Stimulated activated naive CD8-positive, alpha-beta T cell treated with anti-CD3 and anti-CD28 coated beads, Interleukin-15, amount 100 ng/mL, for 72 hours (primary cell): ENCODE measurements at regions not wholly inside any gene's neighbourhood (a gene's known extent, or its start where the extent isn't known, plus 50 kb on each side); places are given as distances from the start of the nearest gene placed in this dataset.

ENCODE experiments used
- ATAC-seq: fragments of 150-1000 bp; cut with Tn5 transposase; 2 replicates; pipeline ENCODE4 v1.10.0; 2021; ENCODE audit warnings: mild to moderate bottlenecking, moderate library complexity
- DNase-seq, 2 donors: peaks; one replicate each; pipeline ENCODE4 v3.0.0; 2021 to 2022
- H3K27ac Mint-ChIP-seq, 2 donors: one replicate each; pipeline ENCODE4 v1.8.0; 2022; ENCODE audit warnings: mild to moderate bottlenecking in 2 of 2, mixed read lengths in 2 of 2, moderate library complexity in 2 of 2
- H3K27me3 Mint-ChIP-seq: one replicate; pipeline ENCODE4 v1.8.0; 2022; ENCODE audit warnings: mixed read lengths
- H3K4me1 Mint-ChIP-seq: one replicate; pipeline ENCODE4 v1.8.0; 2022; ENCODE audit warnings: mild to moderate bottlenecking, mixed read lengths
- H3K4me3 Mint-ChIP-seq, 2 donors: one replicate each; pipeline ENCODE4 v1.8.0; 2022; ENCODE audit warnings: mild to moderate bottlenecking in 2 of 2, mixed read lengths in 2 of 2, moderate library complexity in 1 of 2
- H3K9me3 Mint-ChIP-seq, 2 donors: one replicate each; pipeline ENCODE4 v1.8.0; 2022; ENCODE audit warnings: mixed read lengths in 2 of 2

GRCh38 chr7:9782275-9782674 is 1191.4 kb upstream of the PHF14 start:
- ATAC-seq, result no peak
- no peak overlapping the region for H3K4me3 Mint-ChIP-seq
- H3K27me3 Mint-ChIP-seq, result no peaks in the 10 kb centered on the region
- peaks cover 8 to 10% of the 10 kb centered on the region in 2 donors for H3K9me3 Mint-ChIP-seq
- no peak overlapping the region for H3K27ac Mint-ChIP-seq
- DNase-seq, result no peak
- H3K4me1 Mint-ChIP-seq, result no peaks in the 10 kb centered on the region

- Mint-ChIP-seq H3K9me3 (peaks cover 16% of the 10 kb centered on the region in 2 donors), H3K27ac (no peak overlapping the region), H3K4me3 (no peak overlapping the region), H3K4me1 (no peaks in the 10 kb centered on the region), H3K27me3 (no peaks in the 10 kb centered on the region)
- DNase-seq (no peak), ATAC-seq (no peak)
Observed at GRCh38 chr7:9785211-9785610, 1188.5 kb upstream of the PHF14 start.

GRCh38 chr7:9796241-9796640 is 1177.4 kb upstream of the PHF14 start:
- H3K9me3 Mint-ChIP-seq, result no peaks in the 10 kb centered on the region
- H3K4me3 Mint-ChIP-seq, result no peak overlapping the region
- no peaks in the 10 kb centered on the region for H3K4me1 Mint-ChIP-seq
- no peaks in the 10 kb centered on the region for H3K27me3 Mint-ChIP-seq
- DNase-seq (no peak), ATAC-seq (no peak)
- H3K27ac Mint-ChIP-seq, result no peak overlapping the region

- ATAC-seq (peak; percentile 15), DNase-seq (no peak)
- Mint-ChIP-seq H3K9me3 (peaks cover 14 to 15% of the 10 kb centered on the region in 2 donors), H3K4me3 (no peak overlapping the region), H3K4me1 (no peaks in the 10 kb centered on the region), H3K27ac (no peak overlapping the region), H3K27me3 (no peaks in the 10 kb centered on the region)
Observed at GRCh38 chr7:9822458-9823290, 1151.0 kb upstream of the PHF14 start.

GRCh38 chr7:9835199-9835598 is 1138.5 kb upstream of the PHF14 start:
- Mint-ChIP-seq H3K9me3 (peaks cover 0 to 7% of the 10 kb centered on the region in 2 donors), H3K4me1 (no peaks in the 10 kb centered on the region), H3K27me3 (no peaks in the 10 kb centered on the region), H3K27ac (no peak overlapping the region), H3K4me3 (no peak overlapping the region)
- DNase-seq (no peak), ATAC-seq (no peak)

- no peaks in the 10 kb centered on the region for H3K4me1 Mint-ChIP-seq
- no peak overlapping the region for H3K27ac Mint-ChIP-seq
Observed at GRCh38 chr7:9836671-9837070, 1137.0 kb upstream of the PHF14 start.

GRCh38 chr7:9842301-9842700 is 1131.4 kb upstream of the PHF14 start:
- H3K27ac Mint-ChIP-seq, result no peak overlapping the region
- H3K27me3 Mint-ChIP-seq, result no peaks in the 10 kb centered on the region

More at GRCh38 chr7:9836671-9837070, 1137.0 kb upstream of the PHF14 start:
- Mint-ChIP-seq H3K27me3 (no peaks in the 10 kb centered on the region), H3K4me3 (no peak overlapping the region), H3K9me3 (peaks cover 0 to 7% of the 10 kb centered on the region in 2 donors)
- ATAC-seq, result no peak
- no peak for DNase-seq

GRCh38 chr7:9846902-9847301 is 1126.8 kb upstream of the PHF14 start:
- no peak overlapping the region for H3K4me3 Mint-ChIP-seq
- DNase-seq (no peak), ATAC-seq (no peak)
- no peaks in the 10 kb centered on the region for H3K9me3 Mint-ChIP-seq
- H3K27me3 Mint-ChIP-seq, result no peaks in the 10 kb centered on the region
- H3K27ac Mint-ChIP-seq, result no peak overlapping the region
- no peaks in the 10 kb centered on the region for H3K4me1 Mint-ChIP-seq

More at GRCh38 chr7:9842301-9842700, 1131.4 kb upstream of the PHF14 start:
- no peak for ATAC-seq
- no peak overlapping the region for H3K4me3 Mint-ChIP-seq
- H3K4me1 Mint-ChIP-seq, result no peaks in the 10 kb centered on the region
- no peaks in the 10 kb centered on the region for H3K9me3 Mint-ChIP-seq
- DNase-seq, result no peak

DNA sequence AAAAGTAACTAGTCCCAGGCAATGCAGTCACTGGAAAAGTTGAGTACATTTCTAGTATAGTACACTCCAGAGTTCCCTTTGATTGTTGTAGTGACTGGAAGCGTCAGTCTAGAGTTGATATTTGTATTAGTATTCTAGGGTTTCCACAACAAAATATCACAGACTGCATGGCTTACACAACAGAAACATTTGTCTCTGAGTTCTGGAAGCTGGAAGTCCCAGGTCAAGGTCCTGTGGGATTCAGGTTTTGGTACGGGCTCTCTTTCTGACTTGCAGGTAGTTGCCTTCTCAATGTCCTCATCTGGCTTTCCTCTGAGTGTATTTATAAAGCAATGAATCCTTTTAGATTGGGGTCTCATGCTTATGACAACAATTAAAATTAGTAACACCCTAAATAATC is 1119.1 kb upstream of the PHF14 start:
- Mint-ChIP-seq H3K4me3 (no peak overlapping the region), H3K27me3 (no peaks in the 10 kb centered on the region), H3K4me1 (no peaks in the 10 kb centered on the region), H3K27ac (no peak overlapping the region), H3K9me3 (peaks cover 6 to 13% of the 10 kb centered on the region in 2 donors)
- ATAC-seq (no peak), DNase-seq (no peak)

DNA sequence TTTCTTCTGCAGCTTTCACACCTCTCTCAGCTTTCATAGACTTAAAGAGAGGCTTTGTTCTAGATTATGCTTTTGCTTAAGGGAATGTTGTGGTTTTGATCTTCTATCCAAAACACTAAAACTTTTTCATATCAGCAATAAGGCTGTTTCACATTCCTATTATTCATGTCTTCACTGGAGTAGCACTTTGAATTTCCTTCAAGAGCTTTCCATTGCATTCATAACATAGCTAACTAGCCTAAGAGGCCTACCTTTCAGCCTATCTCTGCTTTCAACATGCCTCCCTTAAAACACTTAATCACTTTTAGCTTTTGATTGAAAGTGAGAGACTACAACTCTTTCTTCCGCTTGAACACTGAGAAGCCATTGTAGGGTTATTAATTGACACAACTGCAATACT is 1117.0 kb upstream of the PHF14 start:
- ATAC-seq (no peak), DNase-seq (no peak)
- Mint-ChIP-seq H3K27ac (no peak overlapping the region), H3K27me3 (no peaks in the 10 kb centered on the region), H3K4me3 (no peak overlapping the region), H3K4me1 (no peaks in the 10 kb centered on the region), H3K9me3 (peaks cover 17 to 27% of the 10 kb centered on the region in 2 donors)

- Mint-ChIP-seq H3K4me1 (no peaks in the 10 kb centered on the region), H3K4me3 (no peak overlapping the region), H3K27me3 (no peaks in the 10 kb centered on the region), H3K9me3 (peaks cover 11 to 28% of the 10 kb centered on the region in 2 donors), H3K27ac (no peak overlapping the region)
- DNase-seq (no peak), ATAC-seq (no peak)
Observed at GRCh38 chr7:9863545-9863944, 1110.1 kb upstream of the PHF14 start.

DNA sequence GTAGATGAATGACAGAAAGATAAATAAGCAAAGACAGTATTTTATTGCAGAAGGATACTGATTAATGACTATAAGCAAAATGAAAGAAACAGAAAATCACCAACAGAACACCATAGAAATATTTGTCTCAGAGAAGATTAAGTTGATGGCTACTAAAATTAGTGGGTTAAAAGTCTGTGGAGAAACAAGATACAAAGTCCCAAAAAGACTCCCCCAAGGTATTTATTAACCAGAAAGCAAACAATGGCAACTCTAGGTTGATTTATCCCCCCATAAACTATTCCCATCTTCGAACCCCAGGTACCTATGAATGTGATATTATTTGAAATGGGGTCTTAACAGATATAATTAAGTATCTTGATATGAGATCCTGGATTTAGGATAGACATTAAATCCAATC is 1104.5 kb upstream of the PHF14 start:
- Mint-ChIP-seq H3K4me3 (no peak overlapping the region), H3K4me1 (no peaks in the 10 kb centered on the region), H3K27me3 (no peaks in the 10 kb centered on the region), H3K27ac (no peak overlapping the region), H3K9me3 (peaks cover 0 to 7% of the 10 kb centered on the region in 2 donors)
- DNase-seq (no peak), ATAC-seq (no peak)

DNA sequence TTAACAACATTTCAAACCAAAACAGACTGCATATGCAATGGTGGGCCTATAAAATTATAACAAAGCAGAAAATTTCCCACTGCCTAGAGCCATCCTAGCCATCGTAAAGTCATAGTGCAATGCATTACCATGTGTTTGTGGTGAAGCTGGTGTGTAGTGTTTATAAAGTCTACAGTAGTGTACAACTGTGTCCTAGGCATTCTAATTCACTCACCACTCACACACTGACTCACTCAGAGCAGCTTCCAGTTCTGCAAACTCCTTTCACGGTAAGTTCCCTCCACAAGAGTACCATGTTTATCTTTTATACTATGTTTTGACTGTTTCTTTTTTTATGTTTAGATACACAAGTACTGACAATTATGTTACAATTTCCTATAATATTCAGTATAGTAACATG is 1104.1 kb upstream of the PHF14 start:
- no peak overlapping the region for H3K4me3 Mint-ChIP-seq

GRCh38 chr7:9870674-9871073 is 1103.0 kb upstream of the PHF14 start:
- H3K4me1 Mint-ChIP-seq, result no peaks in the 10 kb centered on the region
- H3K27me3 Mint-ChIP-seq, result no peaks in the 10 kb centered on the region
- no peak overlapping the region for H3K27ac Mint-ChIP-seq
- no peak for ATAC-seq
- peaks cover 0 to 7% of the 10 kb centered on the region in 2 donors for H3K9me3 Mint-ChIP-seq
- DNase-seq, result no peak
- H3K4me3 Mint-ChIP-seq, result no peak overlapping the region

More for the DNA sequence above, 1104.1 kb upstream of the PHF14 start:
- H3K9me3 Mint-ChIP-seq, result peaks cover 0 to 7% of the 10 kb centered on the region in 2 donors
- no peak overlapping the region for H3K27ac Mint-ChIP-seq
- no peaks in the 10 kb centered on the region for H3K27me3 Mint-ChIP-seq
- no peak for ATAC-seq
- no peaks in the 10 kb centered on the region for H3K4me1 Mint-ChIP-seq
- no peak for DNase-seq

GRCh38 chr7:9874182-9874581 is 1099.5 kb upstream of the PHF14 start:
- ATAC-seq (no peak), DNase-seq (no peak)
- Mint-ChIP-seq H3K9me3 (no peaks in the 10 kb centered on the region), H3K4me1 (no peaks in the 10 kb centered on the region), H3K27me3 (no peaks in the 10 kb centered on the region), H3K4me3 (no peak overlapping the region), H3K27ac (no peak overlapping the region)

GRCh38 chr7:9876053-9876452 is 1097.6 kb upstream of the PHF14 start:
- Mint-ChIP-seq H3K9me3 (no peaks in the 10 kb centered on the region), H3K4me1 (no peaks in the 10 kb centered on the region), H3K27ac (no peak overlapping the region), H3K27me3 (no peaks in the 10 kb centered on the region), H3K4me3 (no peak overlapping the region)
- DNase-seq, result no peak
- ATAC-seq, result no peak

DNA sequence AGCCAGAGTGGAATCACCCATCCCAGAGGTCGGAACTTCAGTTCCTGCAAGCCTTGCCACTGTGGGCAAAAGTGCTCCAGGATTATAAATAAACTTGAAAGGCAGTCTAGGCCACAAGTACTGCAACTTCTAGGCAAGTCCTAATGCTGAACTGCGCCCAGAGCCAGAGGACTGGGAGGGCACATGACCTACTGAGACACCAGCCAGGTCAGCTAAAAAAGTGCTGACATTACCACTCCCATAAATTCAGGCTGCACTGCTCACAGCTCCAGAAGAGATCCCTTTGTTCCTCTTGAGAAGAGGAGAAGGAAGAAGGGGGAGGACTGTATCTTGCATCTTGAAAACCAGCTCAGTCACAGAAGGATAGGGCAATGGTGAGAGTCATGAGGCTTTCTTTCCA is 1084.1 kb upstream of the PHF14 start:
- Mint-ChIP-seq H3K4me1 (no peaks in the 10 kb centered on the region), H3K4me3 (no peak overlapping the region), H3K9me3 (peaks cover 7 to 23% of the 10 kb centered on the region in 2 donors)

More for the DNA sequence above, 1084.1 kb upstream of the PHF14 start:
- H3K27me3 Mint-ChIP-seq, result no peaks in the 10 kb centered on the region
- no peak for DNase-seq
- H3K27ac Mint-ChIP-seq, result no peak overlapping the region
- ATAC-seq, result no peak
